ENCODE measurements at regions not wholly inside any gene's neighbourhood (a gene's known extent, or its start where the extent isn't known, plus 50 kb on each side); places are given as distances from the start of the nearest gene placed in this dataset.

DNA sequence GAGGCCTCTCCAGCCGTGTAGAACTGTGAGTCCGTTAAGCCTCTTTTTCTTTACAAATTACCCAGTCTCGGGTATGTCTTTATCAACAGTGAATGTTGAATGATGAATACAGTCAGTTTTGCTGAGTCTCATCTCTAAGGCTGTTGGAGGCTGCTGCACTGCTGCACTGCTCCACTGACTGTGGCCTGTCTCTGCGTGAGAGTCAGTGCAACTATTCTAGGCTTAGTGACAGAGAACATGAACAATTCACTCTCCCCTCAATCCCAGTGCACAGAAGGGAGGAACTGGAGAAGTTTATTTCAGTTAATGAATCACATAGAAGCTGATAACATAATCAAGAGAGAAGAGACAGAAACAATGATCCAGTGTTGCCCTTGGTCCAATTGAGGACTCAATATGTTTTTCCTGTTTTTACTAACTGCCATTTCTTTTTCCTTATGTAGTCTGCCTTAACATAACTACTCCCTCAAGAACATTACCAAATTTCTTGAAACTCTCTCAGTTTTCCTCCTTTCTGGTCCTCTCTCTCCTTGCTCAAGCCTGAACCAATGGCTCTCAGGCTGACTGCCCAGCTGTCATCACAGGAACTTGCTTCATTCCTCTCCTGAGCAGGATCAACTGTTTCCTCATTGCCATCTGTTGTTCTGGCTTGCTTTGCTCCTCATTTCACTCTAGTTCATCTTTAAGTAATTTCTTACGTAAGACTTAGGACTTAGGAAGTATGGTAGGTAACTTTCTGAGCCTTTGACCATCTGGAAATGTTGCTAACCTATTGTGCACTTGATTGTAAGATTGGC is 483.2 kb downstream of the METTL4 start:
- no peak overlapping the region for H3K4me3 ChIP-seq (ENCODE audit: low read depth, low read length)

DNA sequence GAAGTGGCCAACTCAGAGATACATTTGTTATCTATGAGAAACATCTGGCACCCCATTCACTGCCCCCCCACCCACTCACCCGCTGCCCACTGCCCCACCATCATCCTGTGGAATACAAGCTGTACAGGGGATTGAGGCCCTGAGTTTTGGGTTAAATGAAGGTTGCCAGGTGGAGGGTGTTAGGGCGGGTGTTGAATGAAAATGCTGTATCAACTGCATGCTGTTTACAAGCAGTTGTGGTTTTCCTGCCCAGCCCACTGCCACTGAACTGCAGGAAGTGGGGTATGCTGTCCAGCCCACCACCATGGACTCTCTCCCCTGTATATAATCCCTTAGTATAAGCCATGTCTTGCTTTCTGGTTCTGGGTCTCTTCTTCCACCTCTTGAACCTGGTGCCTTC is 481.9 kb downstream of the METTL4 start:
- no peak overlapping the region for H3K4me3 ChIP-seq (ENCODE audit: low read depth, low read length)

DNA sequence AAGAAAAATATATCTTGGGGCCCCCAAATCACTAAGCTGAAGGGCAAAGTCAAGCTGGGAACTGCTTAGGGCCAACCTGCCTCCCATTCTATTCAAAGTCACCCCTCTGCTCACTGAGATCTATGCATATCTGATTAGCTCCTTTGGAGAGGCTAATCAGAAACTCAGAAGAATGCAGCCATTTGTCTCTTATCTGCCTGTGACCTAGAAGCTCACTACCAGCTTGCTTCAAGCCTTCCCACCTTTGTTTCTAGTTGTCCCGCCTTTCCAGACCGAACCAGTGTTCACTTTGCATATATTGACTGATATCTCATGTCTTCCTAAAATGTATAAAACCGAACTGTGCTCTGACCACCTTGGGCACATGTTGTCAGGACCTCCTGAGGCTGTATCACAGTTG is 479.4 kb downstream of the METTL4 start:
- H3K4me3 ChIP-seq (ENCODE audit: low read depth, low read length) = no peak overlapping the region

DNA sequence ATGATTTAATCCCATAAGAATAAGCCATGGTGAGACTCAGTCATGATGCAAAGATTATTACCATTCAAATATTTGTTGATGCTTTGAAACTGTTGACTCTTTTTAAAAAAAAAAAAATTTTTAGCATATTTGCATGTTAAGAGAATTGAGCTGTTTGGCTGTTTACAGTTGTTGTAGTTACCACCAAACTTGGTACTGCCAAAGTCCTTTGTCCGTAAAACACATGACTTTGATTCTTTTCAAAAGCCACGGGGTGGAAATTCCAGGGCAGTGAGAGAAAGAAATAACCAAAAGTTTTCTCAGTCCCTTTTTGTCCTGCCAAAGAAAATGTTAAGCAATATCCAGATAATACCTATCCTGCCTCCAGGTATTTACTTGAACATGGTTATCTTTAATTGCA is 474.8 kb downstream of the METTL4 start:
- H3K4me3 ChIP-seq (ENCODE audit: low read depth, low read length) = no peak overlapping the region

DNA sequence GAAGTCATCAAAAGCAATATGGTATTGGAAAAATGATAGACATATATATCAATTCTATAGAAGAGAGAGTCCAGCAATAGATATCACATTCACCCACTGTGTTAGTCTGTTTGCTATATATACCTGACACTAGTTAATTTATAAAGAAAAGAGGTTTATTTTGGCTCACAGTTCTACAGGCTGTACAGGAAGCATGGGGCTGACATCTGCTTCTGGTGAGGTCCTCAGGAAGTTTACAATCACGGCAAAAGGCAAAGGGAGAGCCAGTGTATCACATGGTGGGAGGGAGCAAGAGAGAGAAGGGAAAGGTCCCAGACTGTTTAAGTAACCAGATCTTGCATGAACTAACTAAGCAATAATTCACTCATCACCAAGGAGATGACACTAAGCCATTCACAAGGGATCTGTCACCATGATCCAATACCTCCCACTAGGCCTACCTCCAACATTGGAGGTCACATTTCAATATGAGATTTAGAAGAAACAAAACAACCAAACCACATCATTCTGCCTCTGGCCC is 470.6 kb downstream of the METTL4 start:
- H3K4me3 ChIP-seq (ENCODE audit: low read depth, low read length) = no peak overlapping the region

DNA sequence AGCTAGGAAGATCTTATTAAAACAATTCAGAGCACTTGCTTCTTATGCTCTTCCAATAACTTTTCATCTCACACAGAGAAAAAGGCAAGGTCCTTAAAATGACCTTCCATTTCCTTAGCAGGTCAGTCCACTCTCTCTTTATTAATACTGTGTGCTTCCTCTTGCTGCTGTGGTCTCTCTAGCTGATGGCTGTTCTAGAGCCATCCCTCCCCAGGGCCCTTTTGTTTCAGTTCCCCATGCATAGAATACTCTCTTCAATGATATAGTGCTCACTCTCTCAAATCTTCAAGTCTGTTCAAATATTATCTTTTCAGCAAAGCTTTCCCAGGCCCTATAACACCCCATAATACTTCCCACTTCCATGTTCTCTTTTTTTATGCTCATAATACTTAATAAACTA is 469.3 kb downstream of the METTL4 start:
- H3K4me3 ChIP-seq (ENCODE audit: low read depth, low read length) = no peak overlapping the region

DNA sequence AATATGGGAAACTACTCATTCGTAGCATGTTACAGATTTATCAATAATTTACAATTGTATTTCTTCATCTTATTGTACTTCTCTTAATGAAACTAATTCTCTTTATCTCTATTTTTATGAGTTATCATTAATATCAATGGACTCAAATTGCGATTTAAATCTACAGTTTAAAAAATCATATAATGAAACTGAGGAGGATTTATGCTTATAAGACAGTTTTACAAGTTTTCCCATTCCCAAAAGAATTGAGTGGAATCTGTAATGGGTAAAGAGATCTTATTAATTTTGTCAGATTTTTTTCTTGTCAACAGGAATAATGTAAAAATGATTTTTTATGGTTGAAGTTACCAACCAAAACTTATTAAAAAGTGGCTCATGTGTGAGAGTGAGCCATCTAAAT is 468.0 kb downstream of the METTL4 start:
- no peak overlapping the region for H3K4me3 ChIP-seq (ENCODE audit: low read depth, low read length)

DNA sequence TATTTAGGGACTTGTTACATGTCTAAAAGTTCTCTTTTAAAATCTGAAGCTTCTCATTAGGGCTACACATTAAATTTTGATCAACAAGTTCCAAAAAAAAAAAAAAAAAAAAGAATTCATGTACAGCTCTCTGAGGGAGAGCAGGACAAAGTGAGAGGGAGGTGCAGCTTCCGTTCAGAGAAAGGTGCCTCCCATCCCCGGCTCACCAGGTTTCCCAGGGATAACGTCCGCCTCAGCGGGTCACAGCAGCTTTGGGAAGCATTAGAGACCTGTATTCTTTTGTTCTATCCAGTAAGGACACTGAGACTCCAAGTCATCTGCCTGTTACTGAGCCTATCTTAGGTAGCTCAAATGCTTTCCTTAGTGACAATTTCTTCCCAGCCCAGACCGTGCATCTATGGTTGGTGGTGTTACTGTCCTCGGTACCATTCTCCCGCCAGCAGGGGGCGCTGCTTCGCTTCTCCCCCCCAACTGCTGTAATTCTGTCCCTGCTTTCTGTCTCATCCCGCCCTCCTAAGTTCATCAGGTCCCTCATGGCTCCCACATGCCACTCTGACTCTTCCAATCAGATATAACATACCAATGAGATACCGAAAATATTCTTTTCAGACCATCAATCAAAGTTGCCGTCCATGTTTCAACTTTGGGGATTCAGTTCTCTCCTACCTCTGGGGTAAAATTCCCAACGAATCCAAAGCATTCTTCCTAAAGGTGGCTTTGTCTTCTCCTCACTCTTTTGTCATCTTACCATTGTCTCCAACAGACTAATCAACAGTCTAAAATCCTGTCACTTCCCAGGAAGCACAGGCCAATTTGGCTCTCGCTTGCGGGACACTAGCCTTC is 466.5 kb downstream of the METTL4 start:
- no peak overlapping the region for H3K4me3 ChIP-seq (ENCODE audit: low read depth, low read length)

DNA sequence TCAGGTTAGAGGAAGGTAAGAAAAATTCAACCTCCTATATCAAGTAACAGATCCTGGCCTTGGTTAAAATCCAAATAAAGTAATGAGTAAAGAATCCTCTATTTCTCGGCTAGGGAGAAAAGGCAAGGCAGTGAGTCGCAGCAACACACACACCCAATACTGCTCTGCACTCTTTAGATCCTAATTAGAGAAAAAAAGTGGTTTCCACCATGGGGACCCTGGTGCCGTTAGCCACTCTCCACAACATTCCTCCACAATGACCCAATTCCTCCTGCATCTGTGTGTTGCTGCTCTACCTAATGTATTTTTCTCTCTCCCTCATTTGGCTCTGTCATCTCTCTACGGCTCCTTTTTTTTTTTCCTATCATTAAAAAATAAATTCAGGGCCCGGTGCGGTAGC is 462.7 kb downstream of the METTL4 start:
- no peak overlapping the region for H3K4me3 ChIP-seq (ENCODE audit: low read depth, low read length)

DNA sequence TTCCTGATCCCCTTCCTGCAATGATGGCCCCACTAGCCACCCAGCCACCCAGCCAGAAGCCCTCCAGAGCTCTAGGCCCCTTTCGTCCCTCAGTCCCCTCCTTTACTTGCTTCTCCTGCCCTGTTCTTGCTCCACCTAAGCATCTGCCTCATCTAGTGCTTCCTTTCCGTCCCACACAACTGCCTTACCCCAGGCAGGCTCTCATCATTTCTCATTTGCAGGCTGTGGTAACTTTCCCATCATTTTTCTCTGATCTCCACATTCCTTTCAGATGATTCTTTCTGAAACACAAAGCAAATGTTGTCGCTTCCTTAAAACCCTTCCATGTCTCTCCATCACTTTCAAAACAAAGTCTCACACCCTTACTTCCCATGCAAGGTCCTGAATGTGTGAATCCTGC is 459.8 kb downstream of the METTL4 start:
- no peak overlapping the region for H3K4me3 ChIP-seq (ENCODE audit: low read depth, low read length)

DNA sequence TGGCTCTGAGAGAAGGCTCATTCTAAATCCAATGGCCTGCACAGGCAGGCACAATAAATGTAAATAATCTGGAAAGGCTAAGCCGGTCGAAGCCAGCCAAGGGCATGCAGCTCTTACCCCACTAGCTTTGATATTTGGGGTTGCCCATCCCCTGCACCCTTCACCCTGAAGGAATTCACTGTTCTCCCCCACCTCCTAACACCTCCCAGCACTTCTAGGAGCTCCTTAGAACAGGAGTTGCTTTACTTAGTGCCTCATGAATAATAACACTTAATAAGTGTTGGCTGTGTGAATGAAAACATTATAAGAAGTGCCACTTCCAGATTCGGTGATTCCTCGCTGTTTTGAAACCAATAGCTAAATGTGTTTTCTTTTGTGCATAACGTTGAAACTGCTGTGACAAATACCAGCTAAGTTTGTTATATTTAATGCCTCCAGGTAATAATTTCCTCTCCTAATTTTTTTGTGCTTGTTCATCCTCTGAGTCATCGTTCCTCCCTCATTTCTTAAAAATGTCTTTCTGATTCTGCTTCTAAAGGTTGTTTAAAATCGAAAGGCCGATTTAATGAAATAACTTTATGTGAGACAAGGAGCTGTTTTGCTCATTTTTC is 458.8 kb downstream of the METTL4 start:
- H3K4me3 ChIP-seq (ENCODE audit: low read depth, low read length) = no peak overlapping the region

DNA sequence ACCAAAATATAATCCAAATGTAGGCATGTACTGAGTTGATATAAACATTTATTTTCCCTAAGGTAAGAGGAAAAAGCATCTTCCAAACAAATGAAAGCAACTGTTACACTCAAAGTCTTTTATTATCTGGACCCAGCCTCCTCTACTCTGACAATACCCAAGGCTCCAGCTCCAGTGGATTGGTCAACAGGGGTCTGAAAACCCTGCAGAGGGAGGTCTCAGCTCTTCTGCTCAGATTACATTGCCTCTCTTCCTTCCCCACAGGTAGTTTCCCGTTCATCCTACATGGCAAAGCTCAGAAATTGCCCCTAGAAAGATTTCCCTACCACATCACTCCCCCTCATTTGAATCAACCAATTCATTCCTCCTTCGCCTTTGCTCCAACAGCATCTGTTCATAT is 457.0 kb downstream of the METTL4 start:
- no peak overlapping the region for H3K4me3 ChIP-seq (ENCODE audit: low read depth, low read length)

DNA sequence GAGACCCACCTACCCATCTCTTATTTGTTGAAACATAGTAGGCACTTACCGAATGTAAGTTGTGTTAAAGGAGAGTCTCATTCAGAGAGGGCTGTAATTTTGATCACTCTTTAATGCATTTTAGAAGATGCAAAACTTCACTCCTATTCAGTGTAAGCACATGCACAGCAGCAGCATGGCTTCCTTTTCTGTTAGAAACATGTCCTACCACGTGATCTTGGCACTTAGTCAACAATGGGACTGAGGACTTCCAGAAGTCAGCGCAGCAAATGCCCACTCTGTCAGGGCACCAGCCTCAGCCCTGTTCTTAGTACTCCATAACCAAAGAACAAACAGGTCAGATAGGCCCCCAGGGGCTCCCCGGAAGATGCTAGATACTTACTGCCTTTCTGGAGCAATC is 456.5 kb downstream of the METTL4 start:
- no peak overlapping the region for H3K4me3 ChIP-seq (ENCODE audit: low read depth, low read length)

DNA sequence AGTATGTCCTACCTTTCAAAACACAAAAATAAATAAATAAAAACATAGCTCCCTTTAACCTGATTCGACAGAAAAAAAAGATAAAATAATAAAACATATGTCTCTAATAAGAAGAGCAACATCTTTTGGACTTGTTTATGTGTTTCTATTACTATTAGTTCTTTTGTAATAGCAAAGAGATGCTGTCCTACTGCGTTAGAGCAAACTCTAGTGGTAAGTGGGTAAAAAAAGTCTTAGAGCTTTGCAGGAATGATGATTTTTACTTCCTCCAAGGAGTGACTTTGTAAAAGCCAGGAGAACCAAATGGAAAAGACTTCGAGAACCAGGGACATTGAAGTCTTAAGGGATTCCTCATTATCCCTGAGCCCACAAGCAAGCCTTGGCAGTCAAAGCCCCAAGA is 450.1 kb downstream of the METTL4 start:
- no peak overlapping the region for H3K4me3 ChIP-seq (ENCODE audit: low read depth, low read length)

DNA sequence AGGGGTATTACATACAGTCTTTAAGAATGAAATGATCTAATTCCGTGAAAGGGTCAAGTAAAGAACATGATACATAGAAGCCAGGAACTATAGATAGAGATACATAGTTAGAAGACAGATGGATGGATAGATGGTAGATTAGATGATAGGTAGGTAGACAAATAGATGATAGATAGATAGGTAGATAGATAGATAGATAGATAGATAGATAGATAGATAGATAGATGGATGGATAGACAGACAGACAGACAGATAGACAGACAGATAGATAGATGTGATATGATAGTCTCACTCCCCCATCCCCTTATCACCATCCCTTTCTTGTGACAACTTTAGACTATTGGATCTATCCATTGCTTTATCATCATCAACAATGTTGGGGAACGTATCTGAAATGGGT is 448.2 kb downstream of the METTL4 start:
- H3K4me3 ChIP-seq (ENCODE audit: low read depth, low read length) = no peak overlapping the region

DNA sequence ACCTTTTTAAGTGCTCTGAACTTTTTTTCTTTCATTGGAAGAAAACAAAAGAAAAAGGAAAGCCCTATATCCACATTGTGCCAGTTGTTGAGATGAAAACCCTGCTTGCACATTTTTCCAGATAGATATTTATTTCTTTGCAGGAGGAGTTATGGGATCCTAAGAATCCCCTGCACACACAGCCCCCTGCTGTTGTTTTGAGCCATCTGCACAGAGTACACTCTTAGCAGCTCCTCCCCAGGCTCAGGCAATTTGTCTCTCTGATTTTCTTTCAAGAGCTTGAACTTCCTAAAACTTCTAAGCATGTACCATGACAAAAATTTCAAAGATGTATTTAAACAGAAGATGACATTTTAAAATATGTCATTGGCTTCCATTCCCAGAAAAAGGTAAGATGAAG is 436.9 kb downstream of the METTL4 start:
- H3K4me3 ChIP-seq (ENCODE audit: low read depth, low read length) = no peak overlapping the region

DNA sequence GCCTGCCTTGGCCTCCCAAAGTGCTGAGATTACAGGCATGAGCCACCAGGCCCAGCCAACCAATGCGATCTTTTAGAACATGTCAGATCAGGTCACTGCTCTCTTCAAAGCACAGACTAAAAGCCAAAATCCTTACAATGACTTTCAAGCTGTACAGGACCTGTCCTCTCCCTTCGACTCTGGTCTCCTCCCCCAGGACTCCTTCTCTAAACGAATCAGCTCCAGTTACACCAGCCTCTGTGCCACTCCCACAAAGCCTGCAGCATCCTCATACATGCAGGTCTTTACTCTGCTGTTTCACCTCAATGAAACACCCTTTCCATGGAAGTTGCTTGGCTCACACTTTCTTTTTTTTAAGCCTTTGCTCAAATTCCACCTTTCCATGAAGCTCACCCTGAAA is 436.0 kb downstream of the METTL4 start:
- H3K4me3 ChIP-seq (ENCODE audit: low read depth, low read length) = no peak overlapping the region

DNA sequence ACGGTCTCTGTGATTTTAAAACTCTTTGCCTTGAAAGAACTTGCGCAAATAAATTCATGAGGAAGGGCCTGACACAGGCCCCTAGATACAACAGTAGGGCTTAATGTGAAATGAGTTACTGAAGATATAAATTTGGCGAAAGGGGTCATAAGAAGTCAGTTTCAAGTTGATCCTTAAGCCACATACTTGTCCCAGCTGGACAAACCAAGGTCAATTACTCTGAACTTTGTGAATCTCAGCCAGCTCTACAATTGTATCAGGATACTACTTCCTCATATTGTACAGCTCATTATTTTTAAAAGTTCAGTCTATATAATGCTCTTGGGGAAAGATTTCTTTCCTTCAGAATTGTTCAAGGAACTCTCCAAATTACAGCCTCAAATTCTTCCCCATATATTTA is 432.8 kb downstream of the METTL4 start:
- no peak overlapping the region for H3K4me3 ChIP-seq (ENCODE audit: low read depth, low read length)

DNA sequence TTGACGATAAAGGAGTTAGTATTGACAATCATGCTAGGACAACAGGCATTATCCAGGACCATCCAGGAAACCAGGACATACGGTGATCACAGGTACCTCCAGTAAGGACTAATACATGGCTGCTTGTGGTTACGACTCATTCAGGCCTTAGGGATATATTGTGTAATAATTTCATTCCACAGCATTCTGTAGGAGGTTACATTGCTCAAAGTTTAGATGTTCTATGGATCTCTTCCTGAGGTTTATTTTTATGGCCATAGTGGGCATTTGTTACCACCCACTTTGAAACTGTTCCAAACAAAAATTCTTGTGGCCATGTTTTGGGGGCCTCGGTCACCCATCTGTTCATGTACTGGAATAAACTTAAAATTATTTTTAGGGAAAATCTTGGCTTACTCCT is 431.6 kb downstream of the METTL4 start:
- H3K4me3 ChIP-seq (ENCODE audit: low read depth, low read length) = no peak overlapping the region

DNA sequence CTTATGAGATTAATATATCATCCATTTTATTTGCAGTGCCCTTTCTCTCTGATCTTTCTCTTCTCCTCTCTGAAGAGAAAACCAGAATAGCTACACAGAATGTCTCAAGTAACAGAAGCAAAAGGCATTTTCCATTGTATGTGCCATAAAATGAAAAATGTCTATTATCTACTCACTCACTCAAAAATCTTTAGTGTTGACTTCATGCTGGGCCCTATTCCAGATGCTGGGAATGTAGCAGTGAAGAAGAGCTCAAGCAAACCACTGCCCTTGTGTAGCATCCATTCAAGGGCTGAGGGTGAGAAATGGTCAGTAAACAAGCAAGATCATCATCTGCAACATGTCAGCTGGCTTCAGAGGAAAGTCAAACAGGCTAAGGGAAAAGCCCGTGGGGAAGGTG is 427.7 kb downstream of the METTL4 start:
- no peak overlapping the region for H3K4me3 ChIP-seq (ENCODE audit: low read depth, low read length)

DNA sequence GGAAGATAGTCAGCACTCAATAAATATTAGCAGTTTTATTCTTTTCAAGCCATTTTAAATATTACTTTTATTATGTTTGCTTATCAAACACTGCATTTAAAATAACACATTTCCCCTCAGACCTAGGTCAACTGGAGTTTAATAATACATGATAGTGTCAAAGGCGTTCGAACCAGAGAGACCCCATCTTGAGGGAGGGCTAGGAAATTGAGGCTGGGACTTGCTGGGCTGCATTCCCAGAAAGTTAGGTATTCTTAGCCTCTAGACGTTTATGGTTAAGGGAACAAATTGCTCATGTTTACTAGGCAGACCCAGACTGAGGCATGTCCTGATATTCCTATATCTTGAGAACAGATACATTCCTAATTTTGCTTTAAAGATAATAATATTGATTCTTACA is 426.5 kb downstream of the METTL4 start:
- no peak overlapping the region for H3K4me3 ChIP-seq (ENCODE audit: low read depth, low read length)

DNA sequence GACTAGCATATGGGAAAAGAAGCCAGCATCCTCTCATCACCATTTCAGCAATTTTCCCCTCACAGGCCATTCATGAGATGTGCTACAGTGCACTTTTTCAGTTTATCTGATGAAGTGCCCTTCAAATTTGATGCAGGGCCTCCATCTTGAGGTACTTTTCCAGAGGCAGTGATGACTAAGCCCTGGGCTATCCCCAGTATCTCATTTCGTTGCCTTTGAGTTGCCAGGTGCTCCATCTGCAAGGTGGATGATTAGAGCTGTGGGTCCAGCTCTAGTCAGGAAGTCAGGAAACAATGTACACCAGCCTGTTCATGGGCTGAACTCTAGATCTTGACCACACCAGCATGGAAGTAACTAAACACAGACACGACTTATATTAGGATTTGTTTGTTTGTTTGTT is 425.2 kb downstream of the METTL4 start:
- H3K4me3 ChIP-seq (ENCODE audit: low read depth, low read length) = no peak overlapping the region

All from iPS-11a (cell line).